Astrocyte of the cerebellum (primary cell): ENCODE measurements at regions not wholly inside any gene's neighbourhood (a gene's known extent, or its start where the extent isn't known, plus 50 kb on each side); places are given as distances from the start of the nearest gene placed in this dataset.

Experiments
- DNase-seq: peaks from one replicate; pipeline ENCODE4 v3.0.0-alpha.2; 2011; ENCODE audit warnings: low read depth
- H3K4me3 ChIP-seq: 2 replicates; pipeline ENCODE4 v1.5.1; 2011; ENCODE audit warnings: mild to moderate bottlenecking, low read depth, low read length, moderate library complexity
- in situ Hi-C: cut with HindIII; loops from 2 replicates; pipeline ENCODE4 v1.10.0; 2017; ENCODE audit warnings: low sequenced_read_pairs
- TF ChIP-seq, protein P1 (sequence below): IDR thresholded peaks from 2 replicates; pipeline ENCODE4 v1.5.1; 2012; ENCODE audit warnings: low read length, low read depth, moderate library complexity, mild to moderate bottlenecking; ENCODE audit errors: missing control alignments

DNA sequence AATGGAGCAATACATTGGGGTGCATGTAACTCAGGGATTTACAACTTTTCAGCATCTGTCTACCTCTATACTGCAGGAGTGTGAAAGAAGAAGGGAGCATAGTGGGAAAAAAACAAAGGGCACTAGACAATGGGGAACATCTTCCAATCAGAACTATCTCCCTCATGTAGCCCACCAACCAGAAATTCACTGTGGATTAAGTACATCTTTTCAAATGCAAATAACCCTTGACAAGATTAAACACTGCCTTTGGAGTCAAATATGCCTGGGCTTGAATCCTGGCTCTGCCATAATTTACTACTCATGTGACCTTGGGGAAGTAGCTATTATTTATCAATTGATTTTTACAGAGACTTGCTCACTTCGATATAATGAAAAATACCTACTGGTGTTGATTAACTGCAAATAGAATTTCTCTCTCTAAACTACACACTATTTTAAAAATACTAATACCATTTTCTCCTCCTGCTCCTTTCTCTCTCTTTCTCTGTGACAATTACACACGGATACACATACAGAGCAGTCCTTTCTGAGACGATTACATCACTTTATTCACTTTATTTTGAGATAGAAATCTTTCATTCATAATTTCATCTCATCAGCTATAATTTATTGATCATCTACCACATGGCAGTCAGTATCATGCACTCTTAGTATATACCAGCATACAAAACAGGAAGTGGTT is 783.7 kb downstream of the FRK start:
- in situ Hi-C loops = no loop called here
- DNase-seq = no peak
- TF ChIP-seq, protein P1, sequence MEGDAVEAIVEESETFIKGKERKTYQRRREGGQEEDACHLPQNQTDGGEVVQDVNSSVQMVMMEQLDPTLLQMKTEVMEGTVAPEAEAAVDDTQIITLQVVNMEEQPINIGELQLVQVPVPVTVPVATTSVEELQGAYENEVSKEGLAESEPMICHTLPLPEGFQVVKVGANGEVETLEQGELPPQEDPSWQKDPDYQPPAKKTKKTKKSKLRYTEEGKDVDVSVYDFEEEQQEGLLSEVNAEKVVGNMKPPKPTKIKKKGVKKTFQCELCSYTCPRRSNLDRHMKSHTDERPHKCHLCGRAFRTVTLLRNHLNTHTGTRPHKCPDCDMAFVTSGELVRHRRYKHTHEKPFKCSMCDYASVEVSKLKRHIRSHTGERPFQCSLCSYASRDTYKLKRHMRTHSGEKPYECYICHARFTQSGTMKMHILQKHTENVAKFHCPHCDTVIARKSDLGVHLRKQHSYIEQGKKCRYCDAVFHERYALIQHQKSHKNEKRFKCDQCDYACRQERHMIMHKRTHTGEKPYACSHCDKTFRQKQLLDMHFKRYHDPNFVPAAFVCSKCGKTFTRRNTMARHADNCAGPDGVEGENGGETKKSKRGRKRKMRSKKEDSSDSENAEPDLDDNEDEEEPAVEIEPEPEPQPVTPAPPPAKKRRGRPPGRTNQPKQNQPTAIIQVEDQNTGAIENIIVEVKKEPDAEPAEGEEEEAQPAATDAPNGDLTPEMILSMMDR = no peak
- no peak overlapping the region for H3K4me3 ChIP-seq

DNA sequence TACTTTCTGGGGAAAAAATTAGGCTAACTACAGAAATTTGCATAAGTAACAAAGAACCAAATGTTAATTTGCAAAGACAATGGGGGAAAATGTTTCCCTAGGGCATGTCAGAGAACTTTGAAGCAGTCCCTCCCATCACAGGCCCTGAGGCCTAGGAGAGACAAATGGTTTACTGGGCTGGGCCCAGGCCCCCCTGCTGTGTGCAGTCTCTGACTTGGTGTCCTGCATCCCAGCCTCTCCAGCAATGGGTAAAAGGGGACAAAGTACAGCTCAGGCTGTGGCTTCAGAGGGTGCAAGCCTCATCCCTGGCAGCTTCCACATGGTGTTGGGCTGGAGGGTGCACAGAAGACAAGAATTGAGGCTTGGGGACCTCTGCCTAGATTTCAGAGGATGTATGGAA is 788.4 kb downstream of the FRK start:
- TF ChIP-seq, protein P1 = no peak
- H3K4me3 ChIP-seq = no peak overlapping the region
- in situ Hi-C loops = no loop called here
- no peak for DNase-seq

DNA sequence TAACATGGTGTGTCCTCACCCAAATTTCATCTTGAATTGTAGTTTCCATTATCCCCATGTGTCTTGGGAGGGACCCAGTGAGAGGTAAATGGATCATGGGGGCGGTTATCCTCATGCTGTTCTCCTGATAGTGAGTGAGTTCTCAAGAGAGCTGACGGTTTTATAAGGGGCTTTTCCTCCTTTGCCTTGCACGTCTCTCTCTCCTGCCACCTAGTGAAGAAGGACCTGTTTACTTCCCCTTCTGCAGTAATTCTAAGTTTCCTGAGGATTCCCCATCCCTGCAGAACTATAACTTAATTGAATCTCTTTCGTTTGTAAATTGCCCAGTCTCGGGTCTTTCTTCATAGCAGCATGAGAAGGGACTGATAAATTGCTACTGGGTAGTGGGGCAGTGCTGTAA is 789.3 kb downstream of the FRK start:
- no peak for DNase-seq
- TF ChIP-seq, protein P1 = no peak
- H3K4me3 ChIP-seq = no peak overlapping the region
- in situ Hi-C loops = no loop called here

DNA sequence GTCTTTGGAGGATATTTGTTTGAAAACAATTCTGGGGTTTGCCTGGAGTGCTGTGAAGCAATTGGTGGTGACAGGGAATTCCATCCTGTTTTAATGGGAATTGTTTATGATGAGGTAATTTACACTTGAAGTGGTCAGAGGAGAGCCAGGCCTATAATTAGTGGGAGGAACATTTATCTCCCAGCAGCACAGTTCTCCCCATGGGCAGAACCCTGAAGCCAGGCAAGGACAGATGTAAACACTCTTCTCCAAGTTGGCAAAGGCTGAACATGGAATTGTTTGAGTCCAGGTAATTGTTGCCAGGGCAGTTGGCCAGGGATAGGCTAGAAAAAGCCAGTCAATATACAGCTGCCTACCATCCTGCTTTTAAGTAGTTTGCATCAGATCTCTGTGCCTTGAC is 789.7 kb downstream of the FRK start:
- in situ Hi-C loops = no loop called here
- H3K4me3 ChIP-seq = no peak overlapping the region
- no peak for DNase-seq
- TF ChIP-seq, protein P1 = no peak

DNA sequence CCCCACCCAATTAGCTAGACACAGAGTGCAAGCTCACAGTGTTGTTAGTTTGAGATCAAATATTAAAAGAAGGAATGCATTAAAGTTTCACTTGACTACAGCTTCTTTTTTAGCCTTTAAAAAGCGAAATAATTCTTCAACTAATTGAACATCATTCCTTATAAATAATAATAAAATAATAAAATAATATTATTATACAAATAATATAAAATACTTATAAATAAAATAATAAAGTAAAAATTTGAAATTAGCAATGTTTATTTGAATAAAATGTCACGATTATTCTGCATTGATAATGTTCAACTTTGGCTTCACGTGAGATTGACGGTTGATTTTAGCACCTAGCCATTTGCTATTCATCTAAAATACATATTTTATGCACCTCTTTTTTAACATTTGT is 819.3 kb downstream of the FRK start:
- no peak for DNase-seq
- TF ChIP-seq, protein P1 = no peak
- in situ Hi-C loops = no loop called here

DNA sequence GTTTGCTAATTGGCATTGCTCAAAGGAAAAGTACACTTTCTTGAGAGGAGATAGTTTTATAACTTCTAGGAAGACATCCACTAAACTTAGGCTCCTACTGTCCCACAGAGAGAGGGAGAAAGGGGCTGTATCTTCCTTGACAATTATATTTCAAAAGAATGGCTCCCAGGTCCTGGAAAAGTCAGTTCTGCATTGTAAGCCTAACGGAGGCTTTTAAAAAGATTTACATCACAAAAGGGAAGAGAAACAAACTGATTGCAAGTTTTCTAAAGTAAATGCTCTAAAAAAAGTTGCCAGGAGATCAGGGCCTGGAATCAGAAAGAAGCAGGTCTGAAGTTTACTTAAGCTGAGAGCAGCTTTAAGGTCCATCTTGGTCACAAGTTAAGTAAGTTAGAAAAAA is 839.5 kb downstream of the FRK start:
- in situ Hi-C loops = no loop called here
- TF ChIP-seq, protein P1 = no peak
- no peak for DNase-seq
- no peak overlapping the region for H3K4me3 ChIP-seq

More for the DNA sequence above, 819.3 kb downstream of the FRK start:
- no peak overlapping the region for H3K4me3 ChIP-seq
